ENCODE measurements at regions not wholly inside any gene's neighbourhood (a gene's known extent, or its start where the extent isn't known, plus 50 kb on each side); places are given as distances from the start of the nearest gene placed in this dataset.
"Not testable (repeated sequence)": the region's sequence is repeated elsewhere in the genome, so short reads cannot be mapped to it uniquely, and the experiment has no call there.

- Mint-ChIP-seq H3K36me3 (ENCODE audit: insufficient read depth) (peaks cover 4% of the 10 kb centered on the region), H3K4me1 (ENCODE audit: low read depth) (peaks cover 10% of the 10 kb centered on the region), H3K9me3 (ENCODE audit: low read depth) (peaks cover 15% of the 10 kb centered on the region), H3K27me3 (no peaks in the 10 kb centered on the region), H3K4me3 (ENCODE audit: low read depth) (no peak overlapping the region), H3K27ac (no peak overlapping the region)
- DNase-seq (ENCODE audit: low spot score, unreplicated experiment): no peak
- TF ChIP-seq CTCF (IDR thresholded peaks at IDR 0.05; ENCODE audit: unreplicated experiment): no peak
Observed at GRCh38 chr5:96315431-96315830, 117.6 kb downstream of the PCSK1 start.

GRCh38 chr5:96312383-96312782, 120.7 kb downstream of the PCSK1 start:
- Mint-ChIP-seq H3K4me3 (ENCODE audit: low read depth) (no peak overlapping the region), H3K27ac (no peak overlapping the region), H3K4me1 (ENCODE audit: low read depth) (peaks cover 7% of the 10 kb centered on the region), H3K27me3 (no peaks in the 10 kb centered on the region), H3K9me3 (ENCODE audit: low read depth) (peaks cover 27% of the 10 kb centered on the region), H3K36me3 (ENCODE audit: insufficient read depth) (peaks cover 4% of the 10 kb centered on the region)
- no peak for DNase-seq (ENCODE audit: low spot score, unreplicated experiment)
- no peak for TF ChIP-seq CTCF (IDR thresholded peaks at IDR 0.05; ENCODE audit: unreplicated experiment)

DNA sequence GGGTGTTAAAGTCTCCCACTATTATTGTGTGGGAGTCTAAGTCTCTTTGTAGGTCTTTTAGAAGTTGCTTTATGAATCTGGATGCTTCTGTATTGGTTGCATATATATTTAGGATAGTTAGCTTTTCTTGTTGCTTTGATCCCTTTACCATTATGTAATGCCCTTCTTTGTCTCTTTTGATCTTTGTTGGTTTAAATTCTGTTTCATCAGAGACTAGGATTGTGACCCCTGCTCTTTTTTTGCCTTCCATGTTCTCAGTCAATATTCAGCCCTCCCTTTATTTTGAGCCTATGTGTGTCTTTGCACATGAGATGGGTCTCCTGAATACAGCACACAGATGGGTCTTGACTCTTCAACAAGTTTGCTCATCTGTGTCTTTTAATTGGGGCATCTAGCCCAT, 126.0 kb downstream of the PCSK1 start:
- Mint-ChIP-seq H3K9me3 (ENCODE audit: low read depth) (peaks cover 54% of the 10 kb centered on the region), H3K36me3 (ENCODE audit: insufficient read depth) (peaks cover 16% of the 10 kb centered on the region)
- H3K27ac Mint-ChIP-seq; H3K4me1 Mint-ChIP-seq (ENCODE audit: low read depth); H3K4me3 Mint-ChIP-seq (ENCODE audit: low read depth); H3K27me3 Mint-ChIP-seq; DNase-seq (ENCODE audit: low spot score, unreplicated experiment): not testable (repeated sequence)

- Mint-ChIP-seq H3K27me3 (no peaks in the 10 kb centered on the region), H3K36me3 (ENCODE audit: insufficient read depth) (peaks cover 17% of the 10 kb centered on the region), H3K9me3 (ENCODE audit: low read depth) (peaks cover 45% of the 10 kb centered on the region), H3K4me1 (ENCODE audit: low read depth) (peaks cover 8% of the 10 kb centered on the region), H3K4me3 (ENCODE audit: low read depth) (no peak overlapping the region), H3K27ac (no peak overlapping the region)
- TF ChIP-seq CTCF (IDR thresholded peaks at IDR 0.05; ENCODE audit: unreplicated experiment): no peak
- no peak for DNase-seq (ENCODE audit: low spot score, unreplicated experiment)
Observed at GRCh38 chr5:96302174-96302738, 130.8 kb downstream of the PCSK1 start.

DNA sequence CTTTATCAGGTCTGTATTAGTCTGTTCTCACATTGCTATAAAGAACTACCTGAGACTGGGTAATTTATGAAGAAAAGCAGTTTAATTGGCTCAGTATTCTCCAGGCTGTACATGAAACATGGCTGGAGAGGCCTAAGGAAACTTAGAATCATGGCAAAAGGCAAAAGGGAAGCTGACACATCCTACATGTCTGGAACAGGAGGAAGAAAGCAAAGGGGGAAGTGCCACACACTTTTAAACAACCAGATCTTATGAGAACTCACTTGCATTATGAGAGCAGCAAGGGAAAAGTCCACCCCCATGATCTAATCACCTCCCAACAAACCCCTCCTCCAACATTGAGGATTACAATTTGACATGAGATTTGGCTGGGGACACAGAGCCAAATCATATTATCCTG, 132.1 kb downstream of the PCSK1 start:
- no peak overlapping the region for H3K27ac Mint-ChIP-seq
- H3K27me3 Mint-ChIP-seq: no peaks in the 10 kb centered on the region
- no peak for TF ChIP-seq CTCF (IDR thresholded peaks at IDR 0.05; ENCODE audit: unreplicated experiment)
- peaks cover 37% of the 10 kb centered on the region for H3K9me3 Mint-ChIP-seq (ENCODE audit: low read depth)
- H3K4me3 Mint-ChIP-seq (ENCODE audit: low read depth): no peak overlapping the region
- H3K4me1 Mint-ChIP-seq (ENCODE audit: low read depth): peaks cover 2% of the 10 kb centered on the region
- H3K36me3 Mint-ChIP-seq (ENCODE audit: insufficient read depth): peaks cover 15% of the 10 kb centered on the region
- no peak for DNase-seq (ENCODE audit: low spot score, unreplicated experiment)

- Mint-ChIP-seq H3K27ac (no peak overlapping the region), H3K4me1 (ENCODE audit: low read depth) (peaks cover 10% of the 10 kb centered on the region), H3K36me3 (ENCODE audit: insufficient read depth) (peaks cover 7% of the 10 kb centered on the region)
Observed at GRCh38 chr5:96297867-96298266, 135.2 kb downstream of the PCSK1 start.

More at GRCh38 chr5:96297867-96298266, 135.2 kb downstream of the PCSK1 start:
- Mint-ChIP-seq H3K27me3 (no peaks in the 10 kb centered on the region), H3K9me3 (ENCODE audit: low read depth) (peaks cover 20% of the 10 kb centered on the region), H3K4me3 (ENCODE audit: low read depth) (no peak overlapping the region)
- DNase-seq (ENCODE audit: low spot score, unreplicated experiment): no peak
- TF ChIP-seq CTCF (IDR thresholded peaks at IDR 0.05; ENCODE audit: unreplicated experiment): no peak
